ENCODE measurements at regions not wholly inside any gene's neighbourhood (a gene's known extent, or its start where the extent isn't known, plus 50 kb on each side); places are given as distances from the start of the nearest gene placed in this dataset.

DNA sequence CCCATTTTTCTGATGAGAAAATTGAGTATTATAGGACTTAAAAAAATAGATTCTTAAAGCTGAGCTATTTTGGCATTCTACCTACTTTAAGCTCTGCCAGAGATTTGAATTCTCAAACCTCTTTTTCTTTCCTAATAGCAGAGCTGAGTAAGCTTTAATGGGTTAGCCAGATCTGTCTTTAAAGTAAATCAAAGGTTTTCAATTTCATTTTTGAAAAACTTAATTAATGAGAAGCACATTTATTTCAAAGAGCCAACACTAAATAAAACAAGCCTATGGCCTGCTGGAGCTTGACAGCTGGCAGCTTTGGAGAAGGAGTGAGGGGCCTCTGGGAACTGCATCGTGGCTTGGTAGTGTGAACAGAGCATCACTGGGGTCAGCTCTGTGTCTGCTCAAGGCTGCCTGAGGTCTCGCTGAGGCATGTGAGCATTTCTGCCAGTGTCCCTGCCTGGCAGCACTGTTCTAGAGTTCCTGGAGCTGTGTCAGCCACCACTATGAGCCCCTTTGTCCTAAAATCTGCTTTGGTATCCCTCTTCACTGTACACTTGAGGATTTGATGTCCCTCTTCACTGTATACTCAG, 50.4 kb upstream of the PRSS23 start:
- no peaks in the 10 kb centered on the region for H3K27me3 ChIP-seq
- no peak overlapping the region for H3K4me3 ChIP-seq
- no peaks in the 10 kb centered on the region for H3K36me3 ChIP-seq
- no peak for DNase-seq (ENCODE audit: low spot score in 2 of 2)
- H3K4me1 ChIP-seq = peaks cover 0 to 12% (median 4%) of the 10 kb centered on the region in 4 donors
- TF ChIP-seq EP300 (IDR thresholded peaks at IDR 0.05) (no peak), POLR2A (IDR thresholded peaks at IDR 0.05) (no peak), CTCF (IDR thresholded peaks at IDR 0.05) (no peak)
- WGBS, 2 donors = 10 to 28% methylated on average over 2 of the region's 2 CpGs
- no peak overlapping the region for H3K27ac ChIP-seq
- H3K9me3 ChIP-seq = no peaks in the 10 kb centered on the region

DNA sequence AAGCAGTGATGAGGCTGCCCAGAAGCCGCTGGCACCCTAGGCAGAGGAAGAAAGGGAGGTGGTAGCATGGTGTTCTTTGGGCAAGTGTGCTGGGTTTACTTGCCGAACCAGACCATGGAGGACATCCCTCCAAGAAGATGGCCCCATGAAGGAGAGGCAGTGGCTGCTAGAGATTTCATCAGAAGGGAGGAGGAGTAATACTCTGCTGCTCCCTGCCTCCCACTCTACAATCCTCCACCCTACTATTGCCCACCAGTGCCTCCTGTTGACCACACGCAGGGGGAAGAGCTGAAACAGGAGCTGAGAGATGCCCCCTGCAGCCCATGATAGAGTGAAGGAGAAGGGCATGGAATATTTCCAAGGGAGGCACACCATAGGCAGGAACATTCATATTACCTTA, 51.0 kb upstream of the PRSS23 start:
- WGBS, 2 donors = 92 to 99% methylated on average over 3 of the region's 3 CpGs
- H3K9me3 ChIP-seq = no peaks in the 10 kb centered on the region
- H3K4me3 ChIP-seq = no peak overlapping the region
- TF ChIP-seq EP300 (IDR thresholded peaks at IDR 0.05) (no peak), POLR2A (IDR thresholded peaks at IDR 0.05) (no peak), CTCF (IDR thresholded peaks at IDR 0.05) (no peak)
- H3K27ac ChIP-seq = no peak overlapping the region
- no peaks in the 10 kb centered on the region for H3K36me3 ChIP-seq
- peaks cover 0 to 12% (median 4%) of the 10 kb centered on the region in 4 donors for H3K4me1 ChIP-seq
- DNase-seq (ENCODE audit: low spot score in 2 of 2) = no peak
- H3K27me3 ChIP-seq = no peaks in the 10 kb centered on the region

DNA sequence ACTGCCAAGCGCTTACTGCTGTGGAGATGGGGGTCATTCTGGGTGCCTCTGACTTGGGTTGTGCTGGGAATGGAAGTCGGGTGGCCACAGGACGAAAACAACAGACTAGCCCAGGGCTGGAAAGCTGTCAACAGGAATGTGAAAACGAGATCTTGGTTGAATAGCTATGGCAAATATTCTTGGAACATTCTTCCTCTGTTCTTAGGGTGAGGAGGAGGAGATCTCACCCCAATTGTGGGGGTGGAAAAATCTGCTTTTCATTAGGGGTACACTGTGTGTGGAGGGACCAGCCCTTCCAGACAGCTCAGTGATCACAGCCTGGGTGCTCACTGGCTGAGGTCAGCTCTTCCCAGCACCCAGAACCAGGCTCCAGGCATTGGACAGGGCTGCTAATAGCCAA, 52.0 kb upstream of the PRSS23 start:
- Histone ChIP-seq H3K36me3 (no peaks in the 10 kb centered on the region), H3K4me3 (no peak overlapping the region), H3K27ac (peak overlapping the region in 1 of 4 donors; percentile 28), H3K4me1 (peaks cover 0 to 14% (median 9%) of the 10 kb centered on the region in 4 donors), H3K27me3 (no peaks in the 10 kb centered on the region), H3K9me3 (no peaks in the 10 kb centered on the region)
- WGBS, 2 donors = 31 to 50% methylated on average over 4 of the region's 4 CpGs
- TF ChIP-seq POLR2A (IDR thresholded peaks at IDR 0.05) = no peak
- DNase-seq (ENCODE audit: low spot score in 2 of 2) = no peak

- Histone ChIP-seq H3K27me3 (no peaks in the 10 kb centered on the region), H3K27ac (peak overlapping the region in 1 of 4 donors; percentile 28), H3K36me3 (no peaks in the 10 kb centered on the region), H3K4me3 (no peak overlapping the region), H3K4me1 (peaks cover 0 to 19% (median 11%) of the 10 kb centered on the region in 4 donors), H3K9me3 (no peaks in the 10 kb centered on the region)
- no peak for DNase-seq (ENCODE audit: low spot score in 2 of 2)
- whole genome bisulfite sequencing, 2 donors = 94 to 98% methylated on average over 3 of the region's 3 CpGs
- TF ChIP-seq POLR2A (IDR thresholded peaks at IDR 0.05) (no peak), EP300 (IDR thresholded peaks at IDR 0.05) (no peak), CTCF (IDR thresholded peaks at IDR 0.05) (no peak)
Observed at GRCh38 chr11:86747801-86748200, 52.5 kb upstream of the PRSS23 start.

GRCh38 chr11:86746514-86746913, 53.8 kb upstream of the PRSS23 start:
- Histone ChIP-seq H3K36me3 (no peaks in the 10 kb centered on the region), H3K4me1 (peaks cover 0 to 32% (median 21%) of the 10 kb centered on the region in 4 donors), H3K9me3 (no peaks in the 10 kb centered on the region), H3K4me3 (no peak overlapping the region), H3K27ac (no peak overlapping the region), H3K27me3 (no peaks in the 10 kb centered on the region)
- 67 to 84% methylated on average over 3 of the region's 3 CpGs for WGBS, 2 donors
- TF ChIP-seq CTCF (IDR thresholded peaks at IDR 0.05) (no peak), POLR2A (IDR thresholded peaks at IDR 0.05) (no peak), EP300 (IDR thresholded peaks at IDR 0.05) (no peak)
- DNase-seq (ENCODE audit: low spot score in 2 of 2) = no peak

- TF ChIP-seq CTCF (IDR thresholded peaks at IDR 0.05) (no peak), EP300 (IDR thresholded peaks at IDR 0.05) (no peak), POLR2A (IDR thresholded peaks at IDR 0.05) (no peak)
- no peak for DNase-seq (ENCODE audit: low spot score in 2 of 2)
- Histone ChIP-seq H3K4me3 (no peak overlapping the region), H3K4me1 (peaks cover 0 to 41% (median 29%) of the 10 kb centered on the region in 4 donors), H3K9me3 (no peaks in the 10 kb centered on the region), H3K27me3 (no peaks in the 10 kb centered on the region), H3K27ac (peak overlapping the region in 1 of 4 donors; percentile 5), H3K36me3 (no peaks in the 10 kb centered on the region)
- 95 to 100% methylated on average over 2 of the region's 2 CpGs for WGBS, 2 donors
Observed at GRCh38 chr11:86745571-86745970, 54.8 kb upstream of the PRSS23 start.
